B cell (primary cell): ENCODE measurements at regions not wholly inside any gene's neighbourhood (a gene's known extent, or its start where the extent isn't known, plus 50 kb on each side); places are given as distances from the start of the nearest gene placed in this dataset.

ENCODE experiments used
- ATAC-seq: fragments of 200-7000 bp; cut with Tn5 transposase; one replicate; pipeline ENCODE4 v1.10.0; 2021; ENCODE audit warnings: low read depth, mild to moderate bottlenecking, moderate number of reproducible peaks, moderate library complexity
- CTCF ChIA-PET: fragments of 350-600 bp; sonication (Branson Sonifier 250); formaldehyde crosslinking; loops from one replicate; lab custom pipeline; 2021; ENCODE audit warnings: antibody characterized with exemption, inconsistent platforms; lab: Charles Lee
- POLR2A ChIA-PET: fragments of 350-600 bp; sonication (Branson Sonifier 250); formaldehyde crosslinking; loops from one replicate; lab custom pipeline; 2021; ENCODE audit warnings: antibody characterized with exemption; lab: Charles Lee
- DNase-seq: peaks from one replicate; pipeline ENCODE4 v3.0.0; 2013
- H2AFZ ChIP-seq: 2 replicates; pipeline ENCODE4 v1.6.1; 2012; ENCODE audit warnings: mild to moderate bottlenecking, low read depth, low read length; ENCODE audit not compliant: insufficient read depth, poor library complexity, severe bottlenecking
- H3K27ac ChIP-seq, 2 donors: 1 replicate in 1 of 2; 2 replicates in 1 of 2; pipeline ENCODE4 v1.5.1; 2012 to 2013; ENCODE audit warnings: low read length in 2 of 2, mild to moderate bottlenecking in 2 of 2, moderate library complexity in 1 of 2
- H3K27me3 ChIP-seq, 4 experiments: fragments of 200-600 bp in 1 of 4; sonication (generic) in 1 of 4; replicated peaks in 1 of 4; 1 replicate in 2 of 4; 2 replicates in 2 of 4; pipeline versions ENCODE4 v1.6.1 to v1.7.0; 2013 to 2016; ENCODE audit warnings: low read length in 3 of 4, mild to moderate bottlenecking in 2 of 4, mixed read lengths in 1 of 4, moderate library complexity in 1 of 4; ENCODE audit not compliant: insufficient read depth in 4 of 4, control insufficient read depth in 3 of 4; ENCODE audit errors: control extremely low read depth in 1 of 4
- H3K36me3 ChIP-seq, 2 experiments: replicated peaks in 1 of 2; 1 replicate in 1 of 2; 2 replicates in 1 of 2; pipeline versions ENCODE4 v1.6.1 to v1.7.1; 2013; ENCODE audit warnings: low read length in 1 of 2; ENCODE audit not compliant: insufficient read depth in 2 of 2, control insufficient read depth in 1 of 2; ENCODE audit errors: control extremely low read depth in 1 of 2, extremely low read depth in 1 of 2
- H3K4me1 ChIP-seq, 2 donors: fragments of 200-600 bp in 1 of 2; sonication (generic) in 1 of 2; 1 replicate in 1 of 2; 2 replicates in 1 of 2; pipeline versions ENCODE4 v1.5.1 to v1.6.1; 2013 to 2017; ENCODE audit warnings: low read length in 2 of 2; ENCODE audit not compliant: control insufficient read depth in 2 of 2, insufficient read depth in 2 of 2
- H3K4me2 ChIP-seq: replicated peaks from 2 replicates; pipeline ENCODE3; 2012; ENCODE audit warnings: mild to moderate bottlenecking, low read depth, low read length; ENCODE audit not compliant: poor library complexity, severe bottlenecking
- H3K4me3 ChIP-seq, 5 experiments: fragments of 200-600 bp in 1 of 5; sonication (generic) in 1 of 5; 1 replicate in 3 of 5; 2 replicates in 2 of 5; pipeline versions ENCODE4 v1.5.1 to v1.7.0; 2011 to 2016; ENCODE audit warnings: low read length in 4 of 5, mild to moderate bottlenecking in 4 of 5, low read depth in 2 of 5, control low read depth in 1 of 5, moderate library complexity in 1 of 5; ENCODE audit not compliant: insufficient read depth in 1 of 5; ENCODE audit errors: control extremely low read depth in 1 of 5, extremely low read depth in 1 of 5
- H3K79me2 ChIP-seq: fragments of 200-600 bp; sonication (generic); one replicate; pipeline ENCODE4 v1.6.0; 2016; ENCODE audit warnings: low read length; ENCODE audit not compliant: control insufficient read depth, insufficient read depth
- H3K9ac ChIP-seq: fragments of 200-600 bp; sonication (generic); 2 replicates; pipeline ENCODE4 v1.6.1; 2017; ENCODE audit warnings: mild to moderate bottlenecking, low read length, moderate library complexity
- H3K9me3 ChIP-seq, 3 donors: one replicate each; pipeline versions ENCODE4 v1.6.1 to v1.7.1; 2013; ENCODE audit warnings: low read length in 2 of 3; ENCODE audit not compliant: control insufficient read depth in 2 of 3, insufficient read depth in 1 of 3; ENCODE audit errors: control extremely low read depth in 1 of 3
- H4K20me1 ChIP-seq: 2 replicates; pipeline ENCODE4 v1.6.0; 2012; ENCODE audit warnings: mild to moderate bottlenecking, low read length; ENCODE audit not compliant: insufficient read depth, control insufficient read depth, poor library complexity, severe bottlenecking
- H3K27ac Mint-ChIP-seq: one replicate; pipeline ENCODE4 v1.8.0; 2021; ENCODE audit warnings: mixed read lengths
- H3K27me3 Mint-ChIP-seq: one replicate; pipeline ENCODE4 v1.8.0; 2021; ENCODE audit warnings: mixed read lengths
- H3K4me1 Mint-ChIP-seq: one replicate; pipeline ENCODE4 v1.8.0; 2021; ENCODE audit warnings: mixed read lengths
- H3K4me3 Mint-ChIP-seq: one replicate; pipeline ENCODE4 v1.8.0; 2021; ENCODE audit warnings: mixed read lengths
- H3K9me3 Mint-ChIP-seq: one replicate; pipeline ENCODE4 v1.8.0; 2022; ENCODE audit warnings: mixed read lengths; ENCODE audit not compliant: insufficient read depth
- CTCF ChIP-seq: fragments of 200-600 bp; IDR thresholded peaks from one replicate; pipeline ENCODE4 v1.8.0; 2022; ENCODE audit warnings: antibody characterized with exemption, mild to moderate bottlenecking
- EZH2 ChIP-seq: IDR thresholded peaks from 2 replicates; pipeline ENCODE4 v1.6.1; 2012; ENCODE audit warnings: borderline replicate concordance, low read depth, mild to moderate bottlenecking, moderate library complexity, low read length; ENCODE audit not compliant: insufficient read depth, poor library complexity, severe bottlenecking
- WGBS: methylation state at CpG from one replicate; pipeline ENCODE4 v1.1.5; 2013; ENCODE audit warnings: missing lambda C conversion rate; ENCODE audit not compliant: insufficient coverage; 5-methylcytosine and 5-hydroxymethylcytosine counted together
- intact Hi-C: fragments of 100-400 bp; cut with micrococcal nuclease; formaldehyde crosslinking; loops from one replicate; pipeline ENCODE4 v1.10.0; 2022

DNA sequence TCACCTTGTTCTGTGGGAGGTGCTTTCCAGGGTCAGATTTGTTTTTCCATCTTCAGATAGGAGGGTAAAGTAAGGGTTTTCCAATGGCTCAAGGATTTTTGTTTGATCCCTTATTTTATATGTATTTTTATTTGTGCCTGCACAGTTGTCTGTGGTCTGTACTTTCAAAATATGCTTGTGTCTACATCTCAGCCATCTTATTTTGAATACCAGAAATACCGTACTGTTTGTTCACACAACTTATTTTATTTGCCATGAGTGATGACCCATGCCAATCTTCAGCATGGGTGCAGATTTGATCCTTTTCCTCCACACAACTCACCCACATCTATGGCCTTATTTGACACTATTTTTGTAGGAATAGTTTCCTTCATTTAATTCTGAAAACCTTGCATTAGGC, 72.2 kb upstream of the PTCHD4 start:
- TF ChIP-seq EZH2 (no peak), CTCF (no peak)
- WGBS, result 100% methylated on average over 1 of the region's 1 CpG
- H3K27ac Mint-ChIP-seq, result no peak overlapping the region
- no peak for DNase-seq
- ATAC-seq, result no peak
- Histone ChIP-seq H3K27me3 (no peaks in the 10 kb centered on the region), H3K9me3 (no peaks in the 10 kb centered on the region), H3K4me2 (no peak overlapping the region), H2AFZ (no peak overlapping the region), H3K79me2 (no peaks in the 10 kb centered on the region), H3K27ac (no peak overlapping the region), H3K4me1 (no peaks in the 10 kb centered on the region), H3K9ac (no peak overlapping the region), H3K36me3 (no peaks in the 10 kb centered on the region), H3K4me3 (no peak overlapping the region), H4K20me1 (no peaks in the 10 kb centered on the region)
- POLR2A ChIA-PET, result no interaction called here
- H3K9me3 Mint-ChIP-seq, result no peaks in the 10 kb centered on the region
- no peaks in the 10 kb centered on the region for H3K4me1 Mint-ChIP-seq
- CTCF ChIA-PET, result no interaction called here
- intact Hi-C loops, result no loop called here
- H3K4me3 Mint-ChIP-seq, result no peak overlapping the region
- H3K27me3 Mint-ChIP-seq, result no peaks in the 10 kb centered on the region

DNA sequence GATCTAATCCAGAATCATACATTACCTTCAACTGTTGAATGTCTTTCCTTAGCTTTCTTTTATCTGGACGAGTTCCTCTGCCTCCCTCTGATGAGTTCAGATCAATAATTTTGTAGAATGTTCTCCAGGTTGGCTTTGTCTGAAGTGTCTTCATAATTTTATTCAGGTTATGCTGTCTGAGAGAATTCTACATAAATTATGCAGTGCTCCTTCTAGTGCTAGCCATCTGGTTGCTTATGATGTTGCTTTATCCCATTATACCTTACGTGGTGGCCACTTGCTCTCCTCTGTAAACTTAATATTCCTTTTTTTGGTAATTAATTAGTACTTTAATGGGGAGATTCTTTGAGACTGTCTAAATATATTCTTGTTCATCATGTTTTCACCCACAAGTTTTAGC, 67.7 kb upstream of the PTCHD4 start:
- no CpG with 5 or more reads among the region's 2 CpGs for WGBS
- POLR2A ChIA-PET, result no interaction called here
- Histone ChIP-seq H3K4me1 (no peaks in the 10 kb centered on the region), H3K79me2 (no peaks in the 10 kb centered on the region), H3K9ac (no peak overlapping the region), H3K27me3 (no peaks in the 10 kb centered on the region), H3K4me3 (no peak overlapping the region), H3K9me3 (no peaks in the 10 kb centered on the region), H3K36me3 (no peaks in the 10 kb centered on the region), H4K20me1 (no peaks in the 10 kb centered on the region), H3K27ac (no peak overlapping the region), H3K4me2 (no peak overlapping the region), H2AFZ (no peak overlapping the region)
- no peaks in the 10 kb centered on the region for H3K9me3 Mint-ChIP-seq
- H3K4me1 Mint-ChIP-seq, result no peaks in the 10 kb centered on the region
- DNase-seq (no peak), ATAC-seq (no peak)
- no peaks in the 10 kb centered on the region for H3K27me3 Mint-ChIP-seq
- no peak for TF ChIP-seq EZH2
- TF ChIP-seq CTCF, result no peak
- intact Hi-C loops, result no loop called here
- H3K27ac Mint-ChIP-seq, result no peak overlapping the region
- CTCF ChIA-PET, result no interaction called here
- H3K4me3 Mint-ChIP-seq, result no peak overlapping the region
